ENCODE measurements at regions not wholly inside any gene's neighbourhood (a gene's known extent, or its start where the extent isn't known, plus 50 kb on each side); places are given as distances from the start of the nearest gene placed in this dataset.

GRCh38 chr1:34415140-34415539 is 238.4 kb downstream of the C1orf94 start:
- Histone ChIP-seq H3K79me2 (ENCODE audit: insufficient read depth, low read length) (no peaks in the 10 kb centered on the region), H3K4me3 (replicated peaks in 1 of 2; ENCODE audit: low read depth in 1 of 2, low read length in 2 of 2) (no peak overlapping the region), H3K27ac (ENCODE audit: low read depth, low read length) (no peak overlapping the region), H3K9ac (ENCODE audit: low read length) (no peak overlapping the region), H3K4me2 (ENCODE audit: low read length) (no peak overlapping the region), H2AFZ (ENCODE audit: low read depth, low read length, poor library complexity, severe bottlenecking) (no peak overlapping the region), H4K20me1 (ENCODE audit: insufficient read depth) (no peaks in the 10 kb centered on the region), H3K4me1 (ENCODE audit: control insufficient read depth in 1 of 2, insufficient read depth in 2 of 2, low read length in 2 of 2) (no peaks in the 10 kb centered on the region), H3K27me3 (ENCODE audit: insufficient read depth, low read length) (peaks cover 32% of the 10 kb centered on the region; the same call in 1 of the 2 replicates), H3K9me2 (ENCODE audit: insufficient read depth) (no peaks in the 10 kb centered on the region), H3K36me3 (ENCODE audit: control insufficient read depth in 1 of 2, insufficient read depth in 2 of 2, low read length in 2 of 2) (no peaks in the 10 kb centered on the region), H3K9me3 (ENCODE audit: control insufficient read depth in 1 of 2, insufficient read depth in 1 of 2, low read depth in 1 of 2, low read length in 2 of 2) (no peaks in the 10 kb centered on the region)
- intact Hi-C loops (cut with micrococcal nuclease) = no loop called here
- no peak for DNase-seq (ENCODE audit: low read depth, low spot score)
- POLR2A ChIA-PET = no interaction called here
- RAD21 ChIA-PET (ENCODE audit: low non-redundant PET in 1 of 2, low total read pairs in 2 of 2, uncharacterized antibody in 2 of 2, unreplicated experiment in 2 of 2) = no interaction called here
- CTCF ChIA-PET = no interaction called here
- ATAC-seq = no peak
- no TSS peak for BruUV-seq (replicated peaks)
- TF ChIP-seq REST (IDR thresholded peaks at IDR 0.05; ENCODE audit: low read depth) (no peak), EZH2phosphoT487 (IDR thresholded peaks at IDR 0.05; ENCODE audit: borderline replicate concordance) (no peak), POLR2A (IDR thresholded peaks at IDR 0.05; ENCODE audit: borderline replicate concordance, extremely low read depth, insufficient read depth, insufficient read length) (no peak), SIN3A (IDR thresholded peaks at IDR 0.05; ENCODE audit: low read depth) (no peak), SP1 (IDR thresholded peaks at IDR 0.05; ENCODE audit: low read depth) (no peak), YY1 (IDR thresholded peaks at IDR 0.05; ENCODE audit: extremely low read depth, insufficient replicate concordance, low read depth, low read length) (no peak), CEBPB (IDR thresholded peaks at IDR 0.05; ENCODE audit: low read depth) (no peak), RAD21 (IDR thresholded peaks at IDR 0.05; ENCODE audit: low read depth) (no peak), POLR2AphosphoS5 (IDR thresholded peaks at IDR 0.05; ENCODE audit: low read depth, low read length) (no peak), CTCF (IDR thresholded peaks at IDR 0.05 in 2 of 3, conservative IDR thresholded peaks at IDR 0.05 in 1 of 3; ENCODE audit: borderline replicate concordance in 1 of 3, insufficient read depth in 1 of 3, low read depth in 2 of 3, low read length in 2 of 3) (no peak), SRF (IDR thresholded peaks at IDR 0.05; ENCODE audit: low read depth) (no peak), EGR1 (IDR thresholded peaks at IDR 0.05; ENCODE audit: low read depth) (no peak), EZH2 (IDR thresholded peaks at IDR 0.05) (no peak)

Data from HCT116 (cell line).